Parathyroid adenoma (tissue), 2 donors: ENCODE measurements at regions not wholly inside any gene's neighbourhood (a gene's known extent, or its start where the extent isn't known, plus 50 kb on each side); places are given as distances from the start of the nearest gene placed in this dataset.

Source experiments
- H2AFZ ChIP-seq: fragments of 300-600 bp; sonication (generic); one replicate; pipeline ENCODE4 v1.7.0; 2017; ENCODE audit warnings: antibody characterized with exemption, mild to moderate bottlenecking
- H3K27ac ChIP-seq: fragments of 300-600 bp; sonication (generic); one replicate; pipeline ENCODE4 v1.7.0; 2017
- H3K27me3 ChIP-seq: fragments of 300-600 bp; sonication (generic); one replicate; pipeline ENCODE4 v1.7.0; 2017; ENCODE audit warnings: low read length; ENCODE audit not compliant: control insufficient read depth, insufficient read depth
- H3K36me3 ChIP-seq: fragments of 300-600 bp; sonication (generic); one replicate; pipeline ENCODE4 v1.7.0; 2017; ENCODE audit warnings: low read length; ENCODE audit not compliant: control insufficient read depth, insufficient read depth
- H3K4me1 ChIP-seq: fragments of 300-600 bp; sonication (generic); one replicate; pipeline ENCODE4 v1.7.0; 2017; ENCODE audit warnings: control low read depth
- H3K4me2 ChIP-seq: fragments of 300-600 bp; sonication (generic); one replicate; pipeline ENCODE4 v1.7.0; 2017; ENCODE audit warnings: low read length
- H3K4me3 ChIP-seq: fragments of 300-600 bp; sonication (generic); one replicate; pipeline ENCODE4 v1.7.0; 2017; ENCODE audit warnings: low read depth, low read length
- H3K79me2 ChIP-seq: fragments of 300-600 bp; sonication (generic); one replicate; pipeline ENCODE4 v1.7.0; 2017; ENCODE audit warnings: control low read depth
- H3K9ac ChIP-seq: fragments of 300-600 bp; sonication (generic); one replicate; pipeline ENCODE4 v1.7.0; 2017; ENCODE audit warnings: mild to moderate bottlenecking
- H3K9me3 ChIP-seq: fragments of 300-600 bp; sonication (generic); one replicate; pipeline ENCODE4 v1.7.0; 2017; ENCODE audit warnings: low read length; ENCODE audit not compliant: control insufficient read depth
- CTCF ChIP-seq: fragments of 300-600 bp; sonication (generic); IDR thresholded peaks from one replicate; pipeline ENCODE4 v1.7.0; 2017; ENCODE audit warnings: antibody characterized with exemption, mild to moderate bottlenecking
- donor health status: primary hyperparathyroidism.

DNA sequence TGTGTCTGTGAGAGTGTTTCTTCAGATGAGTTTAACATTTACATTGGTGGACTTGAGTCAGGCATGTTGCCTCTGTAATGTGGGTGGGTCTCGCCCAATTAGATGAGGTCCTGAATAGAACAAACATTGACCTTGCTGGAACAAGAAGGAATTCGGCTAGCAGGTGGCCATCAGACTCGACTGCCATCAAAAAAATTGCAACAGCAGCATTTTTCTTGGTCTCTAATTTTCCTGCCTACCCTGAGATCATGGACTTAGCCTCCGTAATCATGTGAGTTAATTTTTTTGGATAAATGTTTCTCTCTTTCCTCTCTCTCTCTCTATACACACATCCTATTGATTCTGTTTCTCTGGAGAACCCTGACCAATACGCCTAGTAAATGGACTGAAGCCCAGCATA lies 83.8 kb upstream of the ST6GAL2 start:
- no peaks in the 10 kb centered on the region for H3K79me2 ChIP-seq
- no peaks in the 10 kb centered on the region for H3K27me3 ChIP-seq
- no peak overlapping the region for H3K27ac ChIP-seq
- TF ChIP-seq CTCF, result no peak
- H3K4me1 ChIP-seq, result no peaks in the 10 kb centered on the region
- H3K4me3 ChIP-seq, result no peak overlapping the region
- no peak overlapping the region for H2AFZ ChIP-seq
- no peak overlapping the region for H3K4me2 ChIP-seq
- H3K9me3 ChIP-seq, result no peaks in the 10 kb centered on the region
- no peaks in the 10 kb centered on the region for H3K36me3 ChIP-seq
- no peak overlapping the region for H3K9ac ChIP-seq

- Histone ChIP-seq H3K9ac (no peak overlapping the region), H3K4me2 (no peak overlapping the region), H3K27ac (no peak overlapping the region), H3K4me1 (no peaks in the 10 kb centered on the region), H3K9me3 (no peaks in the 10 kb centered on the region), H3K79me2 (no peaks in the 10 kb centered on the region), H2AFZ (no peak overlapping the region), H3K27me3 (no peaks in the 10 kb centered on the region), H3K4me3 (no peak overlapping the region), H3K36me3 (no peaks in the 10 kb centered on the region)
- no peak for TF ChIP-seq CTCF
These were observed 84.7 kb upstream of the ST6GAL2 start for GRCh38 chr2:106970471-106971261.

DNA sequence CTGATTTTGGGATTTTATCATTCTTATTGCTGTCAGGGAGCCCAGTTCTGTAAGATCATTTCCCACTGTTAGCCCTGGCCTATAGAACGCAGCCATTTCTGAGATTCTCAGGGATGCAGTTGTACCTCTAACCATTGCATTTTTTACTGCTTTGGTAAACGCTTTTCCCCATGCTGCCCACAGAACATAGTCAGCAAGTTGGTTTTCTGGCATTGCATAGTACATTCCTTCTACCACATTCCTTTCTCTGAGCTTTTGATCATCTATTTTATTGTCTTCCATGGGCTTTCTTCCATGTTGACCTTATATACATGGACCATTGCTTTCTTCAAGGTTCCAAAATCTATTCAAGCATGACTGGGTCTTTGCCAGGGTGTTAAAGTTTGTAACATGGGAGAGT lies 86.8 kb upstream of the ST6GAL2 start:
- Histone ChIP-seq H3K27me3 (no peaks in the 10 kb centered on the region), H2AFZ (no peak overlapping the region), H3K9me3 (no peaks in the 10 kb centered on the region), H3K4me3 (no peak overlapping the region), H3K9ac (no peak overlapping the region), H3K79me2 (no peaks in the 10 kb centered on the region), H3K27ac (no peak overlapping the region), H3K36me3 (no peaks in the 10 kb centered on the region), H3K4me1 (no peaks in the 10 kb centered on the region), H3K4me2 (no peak overlapping the region)
- TF ChIP-seq CTCF, result no peak

- H3K4me1 ChIP-seq, result no peaks in the 10 kb centered on the region
- no peaks in the 10 kb centered on the region for H3K36me3 ChIP-seq
- H3K27me3 ChIP-seq, result no peaks in the 10 kb centered on the region
- H2AFZ ChIP-seq, result no peak overlapping the region
- no peak overlapping the region for H3K4me2 ChIP-seq
- H3K9me3 ChIP-seq, result no peaks in the 10 kb centered on the region
- TF ChIP-seq CTCF, result no peak
- H3K4me3 ChIP-seq, result no peak overlapping the region
- H3K27ac ChIP-seq, result no peak overlapping the region
- H3K79me2 ChIP-seq, result no peaks in the 10 kb centered on the region
- H3K9ac ChIP-seq, result no peak overlapping the region
These were observed 88.9 kb upstream of the ST6GAL2 start for GRCh38 chr2:106974891-106975290.

- Histone ChIP-seq H3K27ac (no peak overlapping the region), H3K4me1 (no peaks in the 10 kb centered on the region), H3K9ac (no peak overlapping the region), H3K36me3 (no peaks in the 10 kb centered on the region), H3K4me2 (no peak overlapping the region), H2AFZ (no peak overlapping the region), H3K4me3 (no peak overlapping the region), H3K79me2 (no peaks in the 10 kb centered on the region), H3K27me3 (no peaks in the 10 kb centered on the region), H3K9me3 (no peaks in the 10 kb centered on the region)
- TF ChIP-seq CTCF, result no peak
These were observed 89.7 kb upstream of the ST6GAL2 start for GRCh38 chr2:106975641-106976040.
